Lung (tissue), 11 donors: ENCODE measurements at regions not wholly inside any gene's neighbourhood (a gene's known extent, or its start where the extent isn't known, plus 50 kb on each side); places are given as distances from the start of the nearest gene placed in this dataset.
"Not testable (repeated sequence)": the region's sequence is repeated elsewhere in the genome, so short reads cannot be mapped to it uniquely, and the experiment has no call there.

Experiments
- ATAC-seq: fragments of 200-7000 bp; cut with Tn5 transposase; one replicate; pipeline ENCODE4 v1.9.1; 2020; ENCODE audit warnings: moderate number of reproducible peaks; ENCODE audit not compliant: insufficient read depth, low FRiP score
- DNase-seq, 3 donors: peaks; one replicate each; pipeline ENCODE4 v3.0.0-alpha.2; 2013 to 2017
- H3K27ac ChIP-seq, 2 donors: one replicate each; pipeline ENCODE4 v1.5.1; 2013; ENCODE audit warnings: mild to moderate bottlenecking in 2 of 2, moderate library complexity in 2 of 2, control low read depth in 1 of 2, inconsistent platforms in 1 of 2, low read depth in 1 of 2, low read length in 1 of 2
- H3K27me3 ChIP-seq, 3 donors: one replicate each; pipeline ENCODE4 v1.5.1; 2013; ENCODE audit warnings: low read length in 2 of 3; ENCODE audit not compliant: control insufficient read depth in 3 of 3, insufficient read depth in 3 of 3
- H3K36me3 ChIP-seq, 4 donors: one replicate each; pipeline ENCODE4 v1.5.1; 2013; ENCODE audit warnings: low read length in 4 of 4, mild to moderate bottlenecking in 1 of 4, moderate library complexity in 1 of 4; ENCODE audit not compliant: control insufficient read depth in 4 of 4, insufficient read depth in 4 of 4
- H3K4me1 ChIP-seq, 5 donors: one replicate each; pipeline ENCODE4 v1.5.1; 2013; ENCODE audit warnings: low read length in 5 of 5, mild to moderate bottlenecking in 2 of 5, moderate library complexity in 1 of 5; ENCODE audit not compliant: control insufficient read depth in 5 of 5, insufficient read depth in 5 of 5
- H3K4me3 ChIP-seq: one replicate; pipeline ENCODE4 v1.5.1; 2013; ENCODE audit warnings: mild to moderate bottlenecking, control low read depth, moderate library complexity
- H3K9ac ChIP-seq, 2 donors: one replicate each; pipeline ENCODE4 v1.5.1; 2013; ENCODE audit warnings: low read length in 2 of 2, control low read depth in 1 of 2; ENCODE audit not compliant: insufficient read depth in 1 of 2
- H3K9me3 ChIP-seq, 4 donors: one replicate each; pipeline ENCODE4 v1.5.1; 2013; ENCODE audit warnings: low read length in 3 of 4, mild to moderate bottlenecking in 1 of 4, moderate library complexity in 1 of 4; ENCODE audit not compliant: control insufficient read depth in 4 of 4, insufficient read depth in 3 of 4
- CTCF ChIP-seq: IDR thresholded peaks from 2 replicates; pipeline ENCODE4 v1.5.1; 2012; ENCODE audit warnings: mild to moderate bottlenecking; ENCODE audit errors: control extremely low read depth, extremely low read depth
- WGBS, 2 donors: extraction: QIAGEN DNeasy Blood & Tissue Kit; methylation state at CpG; one replicate each; pipeline ENCODE4 v1.1.7; 2013; 5-methylcytosine and 5-hydroxymethylcytosine counted together
- donor health status: control.
- donor health status: control.
- donor health status: Bipolar disorder and iron deficiency.
- donor health status: healthy.
- donor health status: DM: yes; HTN: yes; CAD: no.

DNA sequence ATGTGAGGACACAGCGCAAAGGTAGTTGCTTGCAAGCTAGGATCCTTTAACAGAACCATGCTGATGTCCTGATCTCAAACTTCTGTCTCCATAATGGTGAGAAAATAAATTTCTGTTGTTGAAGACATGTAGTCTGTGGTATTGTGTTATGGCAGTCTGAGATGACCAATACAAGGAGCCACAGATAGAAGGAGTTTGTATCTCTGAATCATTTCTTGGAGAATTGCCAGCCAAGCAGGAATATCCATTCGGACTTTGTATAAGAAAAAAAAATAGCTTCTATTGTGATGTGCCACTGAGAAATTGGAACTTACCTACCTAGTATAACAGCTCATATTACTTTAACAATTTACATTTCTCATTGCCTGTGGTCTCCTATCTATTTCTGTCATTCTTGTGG is 447.6 kb upstream of the CA10 start:
- DNase-seq (no peak), ATAC-seq (no peak)
- Histone ChIP-seq H3K9ac (no peak overlapping the region), H3K9me3 (peaks cover 0 to 2% (median 0%) of the 10 kb centered on the region in 4 donors), H3K27ac (no peak overlapping the region), H3K4me1 (no peaks in the 10 kb centered on the region), H3K36me3 (no peaks in the 10 kb centered on the region), H3K4me3 (no peak overlapping the region), H3K27me3 (no peaks in the 10 kb centered on the region)
- no peak for TF ChIP-seq CTCF
- 46 to 52% methylated on average over 2 of the region's 2 CpGs for WGBS, 2 donors

- DNase-seq (no peak), ATAC-seq (no peak)
- 40 to 92% methylated on average over 2 of the region's 2 CpGs for WGBS, 2 donors
- H3K27ac ChIP-seq: no peak overlapping the region
- H3K9ac ChIP-seq: no peak overlapping the region
- H3K4me3 ChIP-seq: no peak overlapping the region
- no peaks in the 10 kb centered on the region for H3K27me3 ChIP-seq
- no peaks in the 10 kb centered on the region for H3K36me3 ChIP-seq
- no peak for TF ChIP-seq CTCF
- peaks cover 0 to 2% (median 0%) of the 10 kb centered on the region in 4 donors for H3K9me3 ChIP-seq
- no peaks in the 10 kb centered on the region for H3K4me1 ChIP-seq
Measured at GRCh38 chr17:52604105-52604504, 445.6 kb upstream of the CA10 start.

GRCh38 chr17:52597452-52598215 is 439.1 kb upstream of the CA10 start:
- not testable (repeated sequence) for H3K27ac ChIP-seq, H3K27me3 ChIP-seq, H3K9ac ChIP-seq, ATAC-seq, H3K4me3 ChIP-seq, H3K36me3 ChIP-seq, H3K4me1 ChIP-seq, H3K9me3 ChIP-seq
- WGBS, 2 donors: 64 to 72% methylated on average over 11 of the region's 11 CpGs
- peak in 2 of 3 donors; percentile 1 to 18 for DNase-seq

DNA sequence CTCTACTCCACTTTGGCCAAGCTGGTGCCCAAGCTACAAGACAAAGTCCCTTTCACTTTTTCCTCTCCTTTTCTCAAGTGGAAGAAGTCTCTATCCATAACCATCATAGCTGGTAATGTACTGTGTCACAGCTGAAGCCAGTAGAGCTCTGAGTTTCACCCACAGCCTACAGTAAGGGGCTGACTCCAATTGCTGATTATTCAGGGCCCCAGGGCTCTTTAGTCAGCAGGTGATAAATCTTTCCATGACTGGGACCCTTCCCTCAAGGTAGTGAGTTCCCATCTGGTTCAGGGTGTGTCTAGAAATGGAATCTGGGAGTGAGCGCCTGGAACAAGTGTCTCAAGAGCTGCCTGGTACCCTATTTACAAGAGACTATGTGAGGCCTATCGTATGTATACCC is 436.0 kb upstream of the CA10 start:
- no peak overlapping the region for H3K9ac ChIP-seq
- H3K4me3 ChIP-seq: no peak overlapping the region
- no peak for TF ChIP-seq CTCF
- ATAC-seq (no peak), DNase-seq (no peak)
- no peak overlapping the region for H3K27ac ChIP-seq
- no peaks in the 10 kb centered on the region for H3K27me3 ChIP-seq
- no peaks in the 10 kb centered on the region for H3K36me3 ChIP-seq
- peaks cover 0 to 6% (median 0%) of the 10 kb centered on the region in 4 donors for H3K9me3 ChIP-seq
- 85 to 91% methylated on average over 2 of the region's 2 CpGs for WGBS, 2 donors
- H3K4me1 ChIP-seq: no peaks in the 10 kb centered on the region
